GM12891 (cell line): ENCODE measurements at regions not wholly inside any gene's neighbourhood (a gene's known extent, or its start where the extent isn't known, plus 50 kb on each side); places are given as distances from the start of the nearest gene placed in this dataset.
A peak's percentile ranks its signal among the peaks of the same experiment; 100 is the strongest.
"Not testable (repeated sequence)": the region's sequence is repeated elsewhere in the genome, so short reads cannot be mapped to it uniquely, and the experiment has no call there.

Experiments
- DNase-seq: peaks from one replicate; pipeline ENCODE4 v3.0.0; 2011; ENCODE audit warnings: low spot score; ENCODE audit not compliant: insufficient read length
- FAIRE-seq: peaks from 2 replicates; lab custom pipeline; 2011; peaks lifted over from hg19 to GRCh38; lab: Jason Lieb, UNC
- PAX5 ChIP-seq: IDR thresholded peaks from 2 replicates; pipeline ENCODE4 v1.6.1; 2011; ENCODE audit warnings: low read length, moderate library complexity, mild to moderate bottlenecking; ENCODE audit not compliant: insufficient read depth, severe bottlenecking
- POLR2A ChIP-seq: IDR thresholded peaks from 2 replicates; pipeline ENCODE4 v1.6.1; 2011; ENCODE audit warnings: low read depth, low read length, control low read depth
- POLR2AphosphoS5 ChIP-seq: IDR thresholded peaks from 2 replicates; pipeline ENCODE4 v1.6.1; 2011; ENCODE audit warnings: low read depth, low read length, control low read depth
- POU2F2 ChIP-seq: IDR thresholded peaks from 2 replicates; pipeline ENCODE4 v1.6.1; 2011; ENCODE audit warnings: low read depth, mild to moderate bottlenecking, control low read depth, low read length, moderate library complexity
- SPI1 ChIP-seq: IDR thresholded peaks from 2 replicates; pipeline ENCODE4 v1.6.1; 2011; ENCODE audit warnings: low read depth, low read length, control low read depth
- TAF1 ChIP-seq: IDR thresholded peaks from 2 replicates; pipeline ENCODE4 v1.6.1; 2011; ENCODE audit warnings: low read depth, low read length, control low read depth

GRCh38 chr4:103948244-103949018 lies 228.6 kb upstream of the TACR3 start:
- TF ChIP-seq PAX5 (no peak), TAF1 (no peak), POLR2A (no peak), POLR2AphosphoS5 (no peak), SPI1 (no peak)
- no peak for FAIRE-seq

GRCh38 chr4:103947617-103948016 lies 227.8 kb upstream of the TACR3 start:
- FAIRE-seq, result no peak
- DNase-seq, result no peak
- TF ChIP-seq POU2F2 (no peak), PAX5 (no peak), SPI1 (no peak), POLR2AphosphoS5 (no peak), TAF1 (no peak), POLR2A (no peak)

More at GRCh38 chr4:103948244-103949018, 228.6 kb upstream of the TACR3 start:
- no peak for DNase-seq

GRCh38 chr4:103946621-103947268 lies 227.0 kb upstream of the TACR3 start:
- not testable (repeated sequence) for DNase-seq, FAIRE-seq

GRCh38 chr4:103938488-103938887 lies 218.7 kb upstream of the TACR3 start:
- TF ChIP-seq POU2F2 (no peak), POLR2A (no peak), POLR2AphosphoS5 (no peak), SPI1 (no peak), TAF1 (no peak), PAX5 (no peak)
- DNase-seq (no peak), FAIRE-seq (no peak)

- DNase-seq (no peak), FAIRE-seq (no peak)
- no peak for TF ChIP-seq POLR2AphosphoS5
- no peak for TF ChIP-seq POU2F2
- no peak for TF ChIP-seq SPI1
- no peak for TF ChIP-seq POLR2A
- no peak for TF ChIP-seq PAX5
- no peak for TF ChIP-seq TAF1
These were observed 216.9 kb upstream of the TACR3 start for GRCh38 chr4:103936653-103937145.

GRCh38 chr4:103934178-103934789 lies 214.5 kb upstream of the TACR3 start:
- no peak for TF ChIP-seq POLR2A
- no peak for TF ChIP-seq TAF1
- no peak for TF ChIP-seq POLR2AphosphoS5
- TF ChIP-seq SPI1, result no peak
- TF ChIP-seq POU2F2, result no peak
- TF ChIP-seq PAX5, result no peak
- DNase-seq (peak; percentile 22), FAIRE-seq (peak; percentile 5)

GRCh38 chr4:103928370-103928769 lies 208.6 kb upstream of the TACR3 start:
- no peak for FAIRE-seq
- no peak for DNase-seq
- TF ChIP-seq POLR2AphosphoS5 (no peak), SPI1 (peak; percentile 69)

- DNase-seq (no peak), FAIRE-seq (no peak)
- TF ChIP-seq POU2F2, result no peak
- TF ChIP-seq PAX5, result no peak
- TF ChIP-seq TAF1, result no peak
- TF ChIP-seq SPI1, result no peak
- no peak for TF ChIP-seq POLR2A
These were observed 203.8 kb upstream of the TACR3 start for GRCh38 chr4:103923551-103923950.

GRCh38 chr4:103918214-103918613 lies 198.4 kb upstream of the TACR3 start:
- FAIRE-seq, result no peak
- no peak for TF ChIP-seq PAX5
- TF ChIP-seq SPI1, result no peak
- no peak for TF ChIP-seq TAF1
- no peak for TF ChIP-seq POU2F2
- no peak for TF ChIP-seq POLR2A
- TF ChIP-seq POLR2AphosphoS5, result no peak

GRCh38 chr4:103915224-103915869 lies 195.6 kb upstream of the TACR3 start:
- TF ChIP-seq SPI1 (no peak), PAX5 (no peak), POLR2A (no peak), POLR2AphosphoS5 (no peak), POU2F2 (no peak)
- DNase-seq (no peak), FAIRE-seq (peak; percentile 77)

More at GRCh38 chr4:103918214-103918613, 198.4 kb upstream of the TACR3 start:
- no peak for DNase-seq
